ENCODE measurements at regions not wholly inside any gene's neighbourhood (a gene's known extent, or its start where the extent isn't known, plus 50 kb on each side); places are given as distances from the start of the nearest gene placed in this dataset.

- no peak for TF ChIP-seq CTCF (optimal IDR thresholded peaks at IDR 0.05 in 1 of 3, IDR thresholded peaks at IDR 0.05 in 1 of 3, conservative IDR thresholded peaks at IDR 0.05 in 1 of 3; ENCODE audit: extremely low read depth in 1 of 3, insufficient read depth in 2 of 3, low read length in 3 of 3)
- no peak for TF ChIP-seq EZH2 (IDR thresholded peaks at IDR 0.05; ENCODE audit: low read length)
Observed at GRCh38 chr1:59122527-59122926, 174.4 kb upstream of the FGGY start.
